ENCODE measurements at regions not wholly inside any gene's neighbourhood (a gene's known extent, or its start where the extent isn't known, plus 50 kb on each side); places are given as distances from the start of the nearest gene placed in this dataset.

GRCh38 chr10:128377988-128378387 is 251.8 kb upstream of the MKI67 start:
- DNase-seq = no peak

- DNase-seq = no peak
Observed at GRCh38 chr10:128380946-128381345, 254.7 kb upstream of the MKI67 start.

GRCh38 chr10:128382225-128382624 is 256.0 kb upstream of the MKI67 start:
- DNase-seq = no peak

- no peak for DNase-seq
Observed at GRCh38 chr10:128384831-128385230, 258.6 kb upstream of the MKI67 start.

DNA sequence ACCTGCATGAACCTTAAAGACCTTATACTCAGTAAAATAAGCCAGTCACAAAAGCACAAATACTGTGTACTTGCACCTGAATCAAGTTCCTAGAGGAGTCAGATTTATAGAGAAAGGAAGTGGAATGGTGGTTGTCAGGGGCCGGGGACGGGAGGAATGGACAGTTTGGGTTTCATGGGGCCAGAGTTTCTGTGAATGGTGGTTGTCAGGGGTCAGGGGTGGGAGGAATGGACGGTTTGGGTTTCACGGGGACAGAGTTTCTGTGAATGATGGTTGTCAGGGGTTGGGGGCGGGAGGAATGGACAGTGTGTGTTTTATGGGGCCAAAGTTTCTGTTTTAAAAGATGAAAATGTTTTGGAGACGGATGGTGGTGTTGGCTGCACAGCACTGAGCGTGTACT is 260.0 kb upstream of the MKI67 start:
- no peak for DNase-seq

DNA sequence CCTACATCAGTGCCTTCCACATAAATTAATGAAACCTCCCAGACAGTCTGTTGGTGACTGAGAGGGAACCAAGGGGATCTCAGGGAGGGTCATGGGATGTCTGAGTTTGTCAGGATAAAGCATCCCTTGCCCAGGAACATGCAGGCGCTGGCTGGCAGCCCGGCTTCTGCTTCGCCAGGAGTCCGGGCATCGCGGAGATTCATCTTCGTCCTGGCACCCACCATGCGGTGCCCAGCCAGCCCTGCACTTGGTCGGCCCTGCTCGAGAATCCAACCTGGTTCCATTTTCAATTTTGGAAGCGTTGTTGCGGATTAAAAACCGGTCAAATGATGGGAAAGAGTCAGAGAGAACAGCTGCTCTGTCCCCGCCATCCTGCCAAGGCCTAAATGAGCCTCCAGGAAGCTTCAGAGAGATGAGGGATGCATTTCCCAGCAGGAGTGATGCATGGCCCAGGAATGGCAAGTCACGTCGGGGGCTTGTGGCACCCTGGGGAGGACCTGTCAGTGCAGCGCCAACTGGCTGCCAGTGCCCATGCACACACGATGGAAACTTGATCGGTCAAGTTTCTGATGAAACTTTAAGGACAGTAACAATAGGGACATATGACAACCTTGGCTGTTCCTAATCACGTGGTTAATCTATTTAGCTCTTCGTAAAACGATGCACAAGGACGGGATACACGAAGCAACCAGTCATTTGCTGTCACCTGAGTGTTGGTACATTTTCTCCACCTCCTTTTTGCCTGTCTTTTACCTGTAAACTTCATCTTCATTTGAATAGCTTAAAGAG is 260.8 kb upstream of the MKI67 start:
- DNase-seq = no peak

- no peak for DNase-seq
Observed at GRCh38 chr10:128390596-128390995, 264.4 kb upstream of the MKI67 start.

- DNase-seq = no peak
Observed at GRCh38 chr10:128393546-128393945, 267.3 kb upstream of the MKI67 start.

GRCh38 chr10:128398118-128398517 is 271.9 kb upstream of the MKI67 start:
- DNase-seq = no peak

- DNase-seq = no peak
Observed at GRCh38 chr10:128398999-128399398, 272.8 kb upstream of the MKI67 start.

DNA sequence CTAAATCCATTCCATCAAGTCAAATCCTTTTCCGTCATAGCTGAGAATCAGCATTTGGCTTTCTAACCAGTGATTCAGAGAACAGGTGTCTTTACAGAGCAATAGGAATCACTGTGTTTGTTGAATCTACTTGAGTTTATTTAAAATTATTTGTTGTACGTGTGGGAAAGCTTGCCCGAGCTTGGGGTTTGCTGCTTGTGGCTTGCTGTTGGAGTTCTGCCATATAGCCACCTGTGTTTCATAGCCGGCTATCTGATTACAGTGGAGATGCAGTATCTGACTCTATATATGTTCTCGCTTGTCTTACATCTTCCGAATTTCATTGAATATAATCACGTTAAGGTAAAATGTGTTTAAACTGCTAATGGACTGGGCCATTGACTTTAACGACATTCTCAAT is 274.3 kb upstream of the MKI67 start:
- peak; percentile 17 for DNase-seq

GRCh38 chr10:128405450-128405849 is 279.2 kb upstream of the MKI67 start:
- DNase-seq = no peak

- no peak for DNase-seq
Observed at GRCh38 chr10:128411643-128412042, 285.4 kb upstream of the MKI67 start.

DNA sequence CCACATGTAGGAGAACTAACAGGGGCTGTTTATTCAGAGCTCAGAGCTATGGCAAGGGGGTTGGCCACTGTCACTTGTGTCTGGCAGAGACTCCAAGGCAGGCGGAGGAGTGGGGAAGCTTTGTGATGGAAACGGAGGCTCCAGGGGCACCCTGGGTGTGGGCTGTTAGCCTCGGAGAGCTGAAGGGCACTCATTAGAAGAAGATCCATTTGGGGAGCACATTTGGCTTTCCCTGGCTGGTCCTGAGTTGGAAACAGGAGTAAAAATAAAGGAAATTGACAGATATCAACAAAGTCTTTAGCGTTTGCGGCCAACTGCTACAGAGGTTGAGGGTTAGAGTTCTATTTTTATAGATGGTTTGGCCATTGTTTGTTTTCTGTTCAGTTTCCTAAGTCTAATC is 288.3 kb upstream of the MKI67 start:
- no peak for DNase-seq

- DNase-seq = no peak
Observed at GRCh38 chr10:128416231-128416630, 290.0 kb upstream of the MKI67 start.

DNA sequence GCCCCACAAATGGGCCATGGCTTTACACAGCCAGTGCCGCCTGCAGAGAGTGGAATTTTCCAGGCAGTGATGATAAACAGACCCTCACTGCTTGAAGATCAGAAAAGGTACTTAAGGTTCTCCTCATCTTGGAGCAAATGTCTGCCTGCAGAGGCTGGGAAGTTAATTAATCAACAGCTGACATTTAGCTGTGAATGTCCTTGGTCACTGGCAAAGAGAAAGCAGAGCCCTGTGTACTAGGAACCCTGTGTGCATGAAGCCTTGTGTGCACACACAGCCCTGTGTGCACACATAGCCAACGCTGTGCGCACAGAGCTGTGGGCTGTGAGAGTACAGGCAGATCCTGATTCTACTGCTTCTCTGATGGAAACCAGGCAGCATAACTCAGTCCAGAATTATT is 291.6 kb upstream of the MKI67 start:
- no peak for DNase-seq

DNA sequence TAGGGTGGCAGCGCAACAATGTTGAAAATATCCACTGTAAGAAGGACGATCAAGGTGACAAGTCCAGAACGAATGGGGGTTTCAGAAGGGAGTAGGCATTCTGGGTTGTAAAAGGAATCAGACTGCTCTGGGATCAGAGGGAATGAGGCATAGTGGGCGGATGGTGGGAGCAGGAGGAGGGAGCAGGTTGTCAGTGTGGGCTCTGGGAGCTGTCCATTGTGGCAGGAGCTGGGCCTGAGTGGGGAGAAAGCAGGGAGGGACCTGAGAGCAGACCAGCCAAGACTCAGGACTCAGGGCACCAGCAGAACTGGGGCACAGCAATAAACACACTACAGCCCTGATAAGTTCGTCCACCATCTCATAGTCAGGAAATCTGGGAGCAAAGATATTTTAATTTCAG is 292.6 kb upstream of the MKI67 start:
- DNase-seq = no peak

GRCh38 chr10:128419466-128420019 is 293.3 kb upstream of the MKI67 start:
- no peak for DNase-seq

DNA sequence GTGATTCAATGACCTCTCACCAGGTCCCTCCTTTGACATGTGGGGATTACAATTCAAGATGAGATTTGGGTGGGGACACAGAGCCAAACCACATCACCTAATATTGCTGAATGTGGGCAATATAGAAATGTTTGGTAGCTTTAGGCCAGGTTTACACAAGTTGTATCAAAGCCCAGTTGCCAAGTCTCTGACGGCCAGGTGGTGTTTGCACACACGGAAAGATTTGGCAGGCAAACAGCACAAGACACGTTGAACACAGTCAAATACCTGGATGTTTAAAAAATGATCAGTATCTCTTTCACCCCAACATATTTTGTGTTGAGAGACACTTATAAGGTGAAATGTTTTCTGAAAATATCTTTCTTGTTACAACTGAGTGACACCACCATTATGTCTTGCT is 294.4 kb upstream of the MKI67 start:
- no peak for DNase-seq

DNA sequence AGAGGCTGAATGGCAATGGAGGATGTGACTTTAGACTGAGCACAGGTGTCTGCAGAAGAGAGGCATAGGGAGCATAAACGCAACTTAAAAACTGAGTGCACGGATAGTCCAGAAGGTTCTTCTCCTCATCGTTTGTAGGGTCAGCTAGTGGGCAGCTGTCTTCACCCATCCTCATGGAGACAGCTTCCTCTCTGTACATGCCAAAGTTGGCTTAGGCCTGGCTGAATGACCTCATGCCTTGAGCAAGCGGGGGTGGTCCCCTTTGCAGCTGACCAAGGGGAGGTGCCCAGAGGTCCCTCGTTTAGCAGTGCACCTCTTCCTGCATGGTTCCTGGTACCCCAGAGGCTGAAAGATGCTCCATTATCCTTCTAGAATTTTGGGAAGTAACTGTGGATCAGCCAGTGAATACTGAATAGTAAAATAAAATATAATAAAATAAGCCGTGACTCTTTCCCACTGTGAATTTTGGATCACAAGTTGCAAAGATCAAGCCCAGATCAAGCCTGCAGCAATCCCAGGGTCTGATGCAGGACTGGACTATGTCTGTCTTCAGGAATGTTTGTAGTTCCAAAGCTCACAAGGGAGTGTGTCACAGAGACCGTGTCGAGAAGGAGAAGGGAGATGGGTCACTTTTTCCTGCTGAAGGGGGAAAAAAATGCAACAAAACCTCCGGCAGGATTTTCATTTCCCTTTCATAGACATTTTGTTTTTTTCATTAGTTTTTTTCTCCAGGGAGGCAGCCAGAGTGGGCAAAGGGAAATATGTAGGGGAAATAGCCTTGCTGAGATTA is 295.3 kb upstream of the MKI67 start:
- no peak for DNase-seq

DNA sequence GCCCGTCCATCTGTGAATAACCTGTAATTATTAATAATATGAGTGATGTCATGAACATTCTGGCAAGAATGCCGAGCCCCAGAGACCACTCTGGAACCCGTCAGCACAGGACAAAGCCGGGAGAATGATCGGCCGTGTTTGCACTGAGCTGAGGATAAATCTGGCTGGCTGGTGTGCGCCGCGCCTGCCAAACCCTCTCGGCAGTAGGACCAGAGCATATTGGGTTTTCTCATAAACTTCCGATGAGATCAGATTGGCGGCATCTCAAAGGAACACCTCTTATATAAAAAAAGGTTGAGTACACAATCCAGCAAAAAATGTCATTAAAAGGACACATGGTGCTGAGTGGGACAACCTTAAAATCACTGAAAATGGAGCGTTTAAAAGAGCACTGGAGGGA is 296.0 kb upstream of the MKI67 start:
- no peak for DNase-seq

DNA sequence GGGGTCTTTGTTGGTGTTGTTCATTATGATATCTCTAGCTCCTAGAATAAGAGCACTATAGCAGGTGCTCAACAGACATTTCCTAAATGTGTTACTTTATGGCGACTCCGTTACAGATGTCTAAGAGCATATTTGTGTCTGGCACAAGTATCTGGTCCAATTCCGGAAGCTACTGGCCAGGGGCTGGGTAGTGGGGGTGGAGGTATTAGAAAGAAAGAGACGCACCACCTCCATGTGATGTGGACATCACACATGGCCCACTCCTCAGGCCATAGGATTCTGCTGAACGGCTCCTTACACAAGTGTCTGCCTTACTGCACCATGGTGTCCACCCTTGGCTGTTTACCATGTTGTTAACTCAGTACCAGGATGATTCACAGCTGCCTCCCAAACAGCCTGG is 296.8 kb upstream of the MKI67 start:
- DNase-seq = no peak

GRCh38 chr10:128429321-128429720 is 303.1 kb upstream of the MKI67 start:
- DNase-seq = no peak

- DNase-seq = peak; percentile 12
Observed at GRCh38 chr10:128429835-128430513, 303.8 kb upstream of the MKI67 start.
